Testis (tissue), 2 donors: ENCODE measurements at regions not wholly inside any gene's neighbourhood (a gene's known extent, or its start where the extent isn't known, plus 50 kb on each side); places are given as distances from the start of the nearest gene placed in this dataset.

Source experiments
- POLR2A ChIP-seq: fragments of 450-650 bp; IDR thresholded peaks from one replicate; pipeline ENCODE4 v1.6.1; 2017; ENCODE audit warnings: antibody characterized with exemption, mild to moderate bottlenecking, moderate library complexity
- TF ChIP-seq, protein P1 (sequence below), 3 experiments: fragments of 450-650 bp in 2 of 3; fragments of 200-600 bp in 1 of 3; sonication (generic) in 1 of 3; IDR thresholded peaks; one replicate each; pipeline ENCODE4 v1.5.1; 2016 to 2019; ENCODE audit warnings: antibody characterized with exemption in 3 of 3, mild to moderate bottlenecking in 2 of 3, moderate library complexity in 1 of 3

DNA sequence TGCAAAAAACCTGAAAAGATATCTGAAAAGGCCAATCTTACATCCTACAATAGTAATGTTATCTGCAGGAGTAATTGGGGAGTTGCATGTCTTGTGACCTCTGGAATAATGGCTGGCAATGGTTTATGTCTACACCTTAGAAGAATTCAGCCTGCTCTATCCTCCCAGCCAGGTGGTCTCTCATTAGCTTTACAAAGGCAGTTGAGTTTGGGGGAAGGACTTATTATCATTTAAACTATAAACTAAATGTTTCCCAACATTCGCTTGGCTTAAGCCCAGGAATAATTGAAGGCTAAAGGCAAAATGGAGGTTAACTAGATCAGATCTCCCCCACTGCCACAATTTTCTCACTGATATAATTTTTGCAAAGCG is 158.4 kb upstream of the SFSWAP start:
- TF ChIP-seq, protein P1, sequence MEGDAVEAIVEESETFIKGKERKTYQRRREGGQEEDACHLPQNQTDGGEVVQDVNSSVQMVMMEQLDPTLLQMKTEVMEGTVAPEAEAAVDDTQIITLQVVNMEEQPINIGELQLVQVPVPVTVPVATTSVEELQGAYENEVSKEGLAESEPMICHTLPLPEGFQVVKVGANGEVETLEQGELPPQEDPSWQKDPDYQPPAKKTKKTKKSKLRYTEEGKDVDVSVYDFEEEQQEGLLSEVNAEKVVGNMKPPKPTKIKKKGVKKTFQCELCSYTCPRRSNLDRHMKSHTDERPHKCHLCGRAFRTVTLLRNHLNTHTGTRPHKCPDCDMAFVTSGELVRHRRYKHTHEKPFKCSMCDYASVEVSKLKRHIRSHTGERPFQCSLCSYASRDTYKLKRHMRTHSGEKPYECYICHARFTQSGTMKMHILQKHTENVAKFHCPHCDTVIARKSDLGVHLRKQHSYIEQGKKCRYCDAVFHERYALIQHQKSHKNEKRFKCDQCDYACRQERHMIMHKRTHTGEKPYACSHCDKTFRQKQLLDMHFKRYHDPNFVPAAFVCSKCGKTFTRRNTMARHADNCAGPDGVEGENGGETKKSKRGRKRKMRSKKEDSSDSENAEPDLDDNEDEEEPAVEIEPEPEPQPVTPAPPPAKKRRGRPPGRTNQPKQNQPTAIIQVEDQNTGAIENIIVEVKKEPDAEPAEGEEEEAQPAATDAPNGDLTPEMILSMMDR (IDR thresholded peaks at IDR 0.05) = no peak
- TF ChIP-seq POLR2A = no peak
